HUDEP-2 (cell line): ENCODE measurements at regions not wholly inside any gene's neighbourhood (a gene's known extent, or its start where the extent isn't known, plus 50 kb on each side); places are given as distances from the start of the nearest gene placed in this dataset.
A peak's percentile ranks its signal among the peaks of the same experiment; 100 is the strongest.
"Not testable (repeated sequence)": the region's sequence is repeated elsewhere in the genome, so short reads cannot be mapped to it uniquely, and the experiment has no call there.

ENCODE experiments used
- DNase-seq, 76 experiments: peaks; one replicate each; lab custom pipeline; 2025; ENCODE audit not compliant: unreplicated experiment in 76 of 76; lab: John Stamatoyannopoulos, UW

DNA sequence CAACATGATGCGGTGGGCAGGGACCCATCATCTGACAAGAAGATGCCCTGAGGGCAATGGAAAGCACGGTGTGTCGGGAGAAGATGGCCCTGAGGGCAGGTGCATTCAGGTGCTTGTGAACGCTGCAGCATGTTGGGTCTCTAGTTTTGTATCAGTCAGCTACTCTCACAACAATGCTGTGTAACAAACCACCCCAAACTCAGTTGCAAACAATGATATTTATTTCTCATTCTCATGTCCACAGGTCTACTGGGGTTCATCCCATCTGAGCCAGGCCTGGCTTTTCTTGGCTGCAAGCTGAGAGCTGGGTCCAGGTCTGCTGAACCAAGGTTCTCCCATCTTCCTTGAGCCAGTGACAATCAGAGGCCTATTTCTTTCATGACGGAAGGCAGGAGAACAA is 461.6 kb downstream of the PREX1 start:
- DNase-seq = no peak

DNA sequence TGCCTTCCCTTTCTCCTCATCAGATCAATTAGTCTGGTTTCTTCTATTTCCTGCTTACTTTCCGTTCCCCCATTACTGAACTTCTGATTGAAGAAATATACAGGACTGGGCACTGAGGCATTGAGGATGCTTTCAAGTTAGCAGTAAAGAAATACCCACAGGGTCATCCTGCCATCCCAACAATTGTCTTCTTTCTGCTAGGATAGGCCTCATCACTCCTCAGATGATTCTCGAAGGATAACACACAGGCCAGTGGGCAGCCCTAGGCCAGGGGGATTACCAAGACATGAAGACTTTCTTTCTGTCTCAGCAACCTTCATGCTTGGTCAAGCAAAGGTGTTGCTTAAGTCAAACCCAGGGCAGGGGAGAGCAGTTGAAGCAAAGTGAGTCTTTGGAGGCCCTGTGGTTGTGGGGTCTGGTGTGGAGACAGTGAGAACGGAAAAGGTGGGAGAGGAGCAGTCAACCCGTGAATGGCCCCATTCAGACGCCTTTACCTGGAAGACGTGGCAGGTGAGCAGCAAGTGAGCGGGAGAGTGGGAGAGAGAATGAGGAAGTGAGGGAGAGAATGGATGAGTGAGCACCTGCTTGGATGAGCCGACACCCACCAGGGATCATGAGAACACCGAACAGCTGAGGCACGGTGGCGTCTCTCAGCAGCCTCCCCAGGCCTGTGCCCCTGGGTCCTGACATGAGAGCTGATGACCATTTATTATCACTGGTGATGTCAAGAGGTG is 462.9 kb downstream of the PREX1 start:
- DNase-seq = no peak

DNA sequence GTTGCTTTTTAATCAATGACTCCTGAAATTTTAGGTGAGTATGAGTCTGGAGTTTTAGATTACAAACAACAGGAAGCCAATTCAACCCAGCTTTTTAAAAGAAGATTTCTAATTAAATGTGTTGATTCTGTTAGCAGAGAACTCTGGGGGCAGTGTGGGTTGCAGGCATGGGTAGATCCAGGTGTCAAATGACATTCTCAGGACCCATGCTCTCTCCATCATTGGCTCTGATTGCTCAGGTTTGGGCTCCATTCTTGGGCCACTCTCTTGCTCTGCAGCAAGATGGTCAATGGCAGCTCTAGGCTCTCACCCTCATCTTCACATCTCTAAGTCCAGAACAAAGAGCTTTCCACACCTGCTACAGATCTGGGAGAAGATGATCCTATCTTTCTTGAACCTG is 463.7 kb downstream of the PREX1 start:
- no peak for DNase-seq

DNA sequence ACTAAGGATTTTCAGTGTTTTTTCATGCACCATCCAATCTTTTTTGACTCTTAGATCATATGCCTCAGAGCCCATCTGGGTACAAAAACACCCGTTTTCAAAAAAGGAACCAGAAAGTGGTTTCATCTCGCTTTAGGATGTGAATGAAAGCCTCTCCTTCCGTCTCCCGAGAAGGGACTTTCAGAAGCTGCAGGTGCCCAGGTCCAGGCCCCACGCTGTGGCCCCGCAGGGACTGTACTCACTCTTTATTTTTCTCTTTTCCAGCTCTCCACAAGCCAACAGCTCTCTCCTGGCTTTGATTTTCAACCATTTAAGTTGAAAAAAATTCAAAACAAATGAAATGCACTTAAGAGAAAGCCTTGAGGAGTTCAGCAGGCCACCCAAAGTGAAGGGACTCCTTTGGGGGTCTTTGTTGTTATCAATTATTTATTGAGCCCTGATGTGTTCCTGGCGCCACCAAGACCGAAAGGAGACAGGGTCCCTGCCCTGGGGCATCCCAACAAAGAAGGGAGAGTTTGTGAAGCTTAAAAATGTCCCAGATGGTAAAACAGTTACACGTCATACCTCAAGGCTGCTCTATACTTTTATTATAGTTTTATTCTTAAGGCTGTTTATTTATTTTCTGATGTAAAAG is 467.3 kb downstream of the PREX1 start:
- no peak for DNase-seq

DNA sequence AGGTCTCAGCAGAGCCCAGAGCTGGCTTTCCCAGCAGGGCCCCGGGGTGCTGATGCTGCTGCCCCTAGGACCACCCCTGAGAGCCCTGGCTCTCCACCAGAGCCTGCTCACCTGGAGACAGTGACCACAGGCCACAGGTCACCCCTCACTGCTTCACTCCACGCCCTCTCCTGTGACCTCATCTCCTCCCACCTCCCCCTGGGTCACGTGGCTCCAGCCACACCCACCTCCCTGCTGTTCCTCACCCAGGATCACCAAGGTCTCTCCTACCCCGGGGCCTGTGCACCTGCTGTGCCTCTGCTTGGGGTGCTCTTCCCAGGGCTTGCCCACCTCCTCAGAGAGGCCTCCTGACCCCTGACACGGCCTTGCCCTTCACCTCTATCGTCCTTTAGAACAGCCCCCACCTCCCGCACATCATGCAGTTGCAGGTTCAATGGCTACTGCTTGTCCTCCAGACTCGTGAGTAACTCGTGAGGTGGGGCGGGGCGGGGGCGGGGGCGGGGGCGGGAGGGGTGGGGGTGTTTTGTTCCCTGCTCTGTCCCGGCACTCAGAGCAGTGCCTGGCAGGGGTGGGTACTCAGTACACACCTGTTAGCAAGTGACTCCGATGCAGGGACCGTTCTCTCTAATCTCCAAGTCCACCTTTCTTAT is 468.0 kb downstream of the PREX1 start:
- no peak for DNase-seq

DNA sequence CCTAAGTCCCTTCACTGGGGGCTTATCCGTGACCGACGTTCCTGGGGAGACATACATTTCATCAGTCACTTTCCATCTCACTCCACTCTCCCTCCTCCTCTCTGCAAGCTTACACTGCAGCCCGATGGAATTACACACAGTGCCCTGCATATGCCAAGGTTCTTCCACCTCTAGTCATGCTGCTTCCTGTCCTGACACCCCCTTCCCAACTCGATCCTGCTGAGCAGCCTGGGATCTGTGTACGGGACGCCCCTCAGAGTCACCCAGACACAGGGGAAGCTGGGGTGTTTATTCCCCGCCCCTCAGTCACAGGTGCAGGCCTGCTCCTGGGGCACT is 468.8 kb downstream of the PREX1 start:
- not testable (repeated sequence) for DNase-seq

DNA sequence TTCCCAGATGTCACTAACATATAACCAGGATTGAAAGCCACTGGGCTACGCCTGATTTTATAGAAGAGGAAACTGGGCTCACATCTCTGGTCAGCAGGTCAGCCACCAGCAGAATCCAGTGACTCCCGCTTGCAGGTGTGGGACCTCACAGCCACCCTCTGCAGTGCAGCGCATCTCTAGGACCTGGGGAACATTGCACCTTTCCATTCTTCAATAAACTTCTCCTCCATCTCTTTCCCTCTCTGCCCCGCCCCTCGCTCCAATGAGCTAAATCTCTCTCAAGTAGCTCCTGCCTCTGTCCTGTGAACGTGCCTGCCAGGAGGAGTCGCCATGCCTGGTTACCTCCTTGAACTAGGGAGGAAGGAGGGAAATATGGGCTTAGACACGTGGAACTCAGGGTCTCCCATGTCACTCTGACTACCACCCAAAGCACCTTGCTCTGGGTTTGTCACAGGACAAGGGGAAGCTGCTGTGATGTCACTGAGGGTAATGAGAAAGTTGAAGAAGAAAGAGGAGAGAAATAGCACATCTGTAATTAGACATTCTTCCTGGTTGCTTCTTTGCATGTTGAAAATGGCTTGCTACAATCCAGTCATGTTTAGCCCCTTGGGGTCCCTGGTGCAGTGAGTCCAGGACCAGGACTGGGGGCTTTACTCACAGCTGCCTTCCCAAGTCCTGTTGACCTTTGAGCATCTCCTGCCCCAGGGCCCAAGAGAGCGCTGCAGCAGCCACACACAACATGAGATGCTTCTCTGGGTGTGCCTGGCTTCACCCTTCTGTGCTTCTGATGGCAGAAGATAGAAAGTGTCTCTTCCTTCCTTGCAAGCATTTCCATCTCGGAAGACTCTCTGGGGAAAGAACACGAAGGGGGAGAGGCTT is 469.4 kb downstream of the PREX1 start:
- DNase-seq = no peak

DNA sequence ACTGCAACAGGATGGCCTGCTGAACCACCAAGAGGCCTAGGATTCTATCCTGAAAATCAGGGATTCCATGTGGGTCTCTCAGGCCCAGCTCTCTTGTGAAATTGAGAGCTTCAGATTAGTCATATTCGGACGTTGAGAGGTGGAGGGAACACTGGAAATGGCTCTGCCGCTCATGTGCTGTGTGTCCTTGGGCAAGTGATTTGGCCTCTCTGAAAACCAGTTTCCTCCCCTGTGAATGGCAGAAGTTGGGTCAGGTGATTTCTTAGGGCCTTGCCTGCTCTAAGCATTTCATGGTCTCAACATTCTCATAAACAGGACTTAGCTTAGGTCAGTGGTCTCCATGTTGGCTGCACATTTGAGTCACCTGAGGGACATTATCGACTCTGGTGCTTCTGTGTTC is 470.1 kb downstream of the PREX1 start:
- no peak for DNase-seq

DNA sequence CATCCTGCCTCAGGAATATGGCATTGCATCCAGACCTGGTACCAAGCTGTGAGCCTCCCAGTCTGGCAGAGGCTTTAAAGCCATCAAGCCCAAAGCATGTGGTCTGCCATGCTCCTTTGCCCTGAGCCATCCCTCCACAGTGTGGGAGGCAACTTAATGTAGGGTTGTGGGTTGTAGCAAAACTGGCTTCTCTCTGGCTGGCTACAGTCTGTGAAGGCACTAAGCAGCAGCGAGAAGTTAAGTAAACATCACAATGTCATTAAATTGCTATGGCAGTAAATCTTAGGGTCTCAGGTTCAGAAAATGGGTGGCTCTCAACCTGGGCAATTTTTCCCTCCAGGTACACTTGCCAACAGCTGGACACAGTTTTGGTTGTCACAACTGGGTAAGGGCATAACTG is 472.9 kb downstream of the PREX1 start:
- DNase-seq = no peak

DNA sequence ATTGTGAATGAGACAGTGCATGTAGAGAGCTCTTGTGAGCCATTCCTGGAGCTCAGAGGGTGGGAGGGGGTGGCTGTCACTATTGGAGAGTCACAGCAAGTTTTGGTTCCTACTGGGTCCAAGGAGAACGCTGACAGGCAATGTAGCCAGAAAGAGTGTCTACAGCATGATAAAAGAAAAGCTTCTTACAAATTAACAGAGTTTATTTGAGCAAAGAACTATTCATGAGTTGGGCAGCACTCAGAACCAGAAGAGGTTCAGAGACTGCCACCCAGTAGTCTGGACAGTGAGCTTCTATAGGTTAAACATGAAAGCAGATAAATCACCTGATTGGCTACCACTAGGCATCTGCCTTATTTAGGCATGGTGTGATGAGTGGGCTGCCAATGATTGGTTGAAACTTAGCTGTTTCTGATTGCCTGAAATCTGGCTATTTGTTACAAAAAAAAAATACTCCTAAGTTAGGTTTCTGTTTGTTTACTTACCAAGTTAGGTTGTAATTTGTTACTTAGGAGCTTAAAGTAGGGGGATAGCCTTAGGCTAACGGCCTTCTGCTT is 473.4 kb downstream of the PREX1 start:
- no peak for DNase-seq

DNA sequence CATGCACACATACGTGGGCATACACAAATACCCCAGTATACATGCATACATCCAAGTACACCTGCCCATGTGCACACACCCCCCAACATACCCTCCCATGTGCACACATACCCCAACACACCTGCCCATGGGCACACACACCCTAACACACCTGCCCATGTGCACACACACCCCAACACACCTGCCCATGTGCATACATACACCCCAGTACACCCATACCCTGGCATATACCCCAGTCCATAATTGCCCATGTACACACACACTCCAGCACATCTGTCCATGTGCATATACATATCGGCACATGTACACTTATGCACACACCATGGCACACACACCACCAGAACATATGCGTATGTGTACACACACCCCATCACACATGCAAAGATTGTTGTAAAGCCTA is 475.2 kb downstream of the PREX1 start:
- DNase-seq = no peak

DNA sequence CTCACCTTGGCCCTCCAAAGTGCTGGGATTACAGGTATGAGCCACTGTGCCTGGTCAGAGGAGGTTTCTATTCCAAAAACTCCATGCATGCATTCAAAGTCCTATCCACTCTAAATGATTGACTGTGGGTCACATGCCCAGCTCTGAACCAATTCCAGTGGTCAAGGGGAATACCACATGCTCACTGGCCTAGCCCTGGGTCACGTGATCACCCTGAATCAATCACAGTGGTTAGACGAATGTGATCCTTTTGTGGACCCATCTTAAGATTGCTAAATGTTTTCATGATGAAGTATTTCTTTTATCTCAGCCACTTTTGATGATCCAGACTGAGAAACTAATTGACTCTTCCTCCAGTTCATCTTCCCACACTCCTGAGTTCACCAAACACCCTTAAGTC is 475.8 kb downstream of the PREX1 start:
- DNase-seq = no peak

DNA sequence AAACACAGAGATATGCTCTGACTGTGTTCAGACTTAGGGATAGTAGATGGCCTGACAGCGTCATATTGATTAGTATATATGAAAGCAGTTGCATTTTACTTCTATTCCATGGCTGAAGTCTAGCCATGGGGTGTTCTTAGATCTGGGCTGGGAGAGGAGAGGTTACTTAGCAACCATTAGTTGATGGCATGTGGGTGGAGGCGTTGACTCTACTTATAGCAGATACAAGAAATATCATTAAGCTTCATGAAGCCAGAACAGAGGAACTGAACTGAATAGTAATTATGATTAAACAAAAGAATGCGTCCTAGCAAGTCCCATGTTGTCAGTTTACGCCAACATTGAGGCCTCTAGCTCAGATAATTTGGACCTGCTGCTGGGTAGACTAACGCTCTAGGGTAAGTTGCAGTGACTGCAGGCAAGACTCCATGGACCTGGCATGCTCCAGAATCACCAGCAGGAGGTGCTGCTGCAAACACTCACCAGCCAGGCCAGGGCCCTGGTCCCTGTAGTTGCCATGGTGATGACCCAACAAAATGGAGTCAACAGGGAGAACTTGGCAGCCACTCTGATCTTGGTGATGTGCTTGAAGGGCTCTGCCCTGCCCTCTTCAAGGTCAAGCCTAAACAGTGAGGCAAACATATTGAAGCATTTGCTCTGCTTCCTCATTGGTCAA is 477.3 kb downstream of the PREX1 start:
- peak in 1 of 76 experiments; percentile 3 for DNase-seq

DNA sequence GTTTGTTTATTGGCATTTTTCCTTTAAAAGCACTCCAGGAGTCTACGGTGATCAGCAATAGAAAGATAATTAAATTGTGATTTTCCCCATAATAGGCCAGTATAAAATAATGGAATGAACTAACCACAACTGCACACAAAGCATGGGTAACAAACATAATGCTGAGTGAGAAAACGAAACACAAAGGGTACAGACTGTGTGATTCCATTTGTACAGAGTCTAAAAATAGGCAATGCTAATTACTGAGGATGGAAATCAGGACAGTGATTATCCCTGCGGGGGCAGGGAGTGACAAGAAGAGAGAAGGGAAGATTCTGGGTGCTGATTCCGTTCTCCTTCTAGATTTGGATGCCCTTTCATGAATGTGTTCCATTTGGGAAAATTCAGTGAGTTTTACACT is 478.1 kb downstream of the PREX1 start:
- no peak for DNase-seq

DNA sequence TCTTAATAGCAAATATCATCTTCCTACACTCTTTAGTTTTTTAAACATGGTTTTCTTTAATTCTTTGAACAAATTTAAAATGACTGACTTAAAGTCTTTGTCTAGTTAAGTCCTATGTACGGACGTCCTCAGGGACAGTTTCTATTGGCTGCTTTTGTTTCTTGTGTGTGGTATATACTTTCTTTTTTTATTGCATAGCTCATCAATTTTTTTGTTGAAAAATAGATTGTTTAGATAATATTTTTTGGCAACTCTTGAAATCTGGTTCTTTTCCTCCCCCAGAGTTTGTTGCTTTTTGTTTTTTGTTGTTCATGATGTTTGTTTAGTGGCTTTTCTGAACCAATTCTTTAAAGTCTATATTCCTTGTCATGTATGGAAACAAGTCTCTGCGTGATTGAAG is 479.8 kb downstream of the PREX1 start:
- DNase-seq = no peak

DNA sequence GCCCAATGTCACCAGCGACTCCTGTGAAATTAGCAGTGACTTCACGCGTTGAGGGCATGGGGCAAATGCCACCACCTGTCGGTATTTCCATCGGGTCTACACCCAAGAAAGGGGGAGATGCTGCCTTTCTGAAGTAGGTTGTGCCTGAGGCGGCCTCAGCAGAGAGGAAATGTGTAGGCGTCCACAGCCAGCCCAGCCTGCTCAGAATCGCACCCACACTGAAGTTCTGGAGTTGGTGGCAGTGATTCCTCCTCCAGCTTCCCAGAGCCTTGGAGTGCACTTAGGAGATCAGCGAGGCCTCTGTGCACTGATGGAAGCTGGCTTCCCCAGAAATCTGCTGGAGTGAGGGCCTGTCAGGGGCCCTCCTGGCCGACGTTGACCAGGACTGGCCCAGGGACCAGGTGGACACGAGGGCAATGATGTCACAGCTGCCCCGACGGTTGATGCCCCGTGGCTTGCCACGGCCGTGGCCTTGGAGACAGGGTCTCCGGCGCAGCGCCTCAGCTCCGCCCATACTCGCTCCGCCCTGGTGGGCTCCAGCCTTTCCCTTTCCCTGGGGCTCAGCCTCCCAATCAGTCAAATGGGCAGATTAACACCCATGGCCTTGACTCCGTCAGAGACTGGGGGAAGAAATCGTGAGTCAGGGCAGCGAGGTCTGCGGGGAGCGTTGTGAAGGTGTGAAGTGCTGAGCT is 484.8 kb downstream of the PREX1 start:
- DNase-seq = no peak

DNA sequence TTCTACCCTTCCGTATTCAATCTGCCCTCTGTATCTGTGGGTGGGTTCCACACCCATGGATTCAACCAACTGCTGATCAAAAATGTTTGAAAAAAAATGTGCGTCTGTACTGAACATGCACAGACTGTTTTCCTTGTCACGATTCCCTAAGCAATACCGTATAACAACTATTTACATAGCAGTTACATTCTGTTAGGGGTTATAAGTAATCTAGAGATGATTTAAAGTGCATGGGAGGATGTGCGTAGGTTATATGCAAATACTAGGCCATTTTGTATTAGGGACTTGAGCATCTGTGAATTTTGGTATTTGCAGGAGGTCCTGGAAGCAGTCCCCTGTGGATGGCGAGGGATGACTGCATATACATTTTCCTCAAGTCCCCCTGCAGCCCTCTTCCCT is 486.9 kb downstream of the PREX1 start:
- no peak for DNase-seq

DNA sequence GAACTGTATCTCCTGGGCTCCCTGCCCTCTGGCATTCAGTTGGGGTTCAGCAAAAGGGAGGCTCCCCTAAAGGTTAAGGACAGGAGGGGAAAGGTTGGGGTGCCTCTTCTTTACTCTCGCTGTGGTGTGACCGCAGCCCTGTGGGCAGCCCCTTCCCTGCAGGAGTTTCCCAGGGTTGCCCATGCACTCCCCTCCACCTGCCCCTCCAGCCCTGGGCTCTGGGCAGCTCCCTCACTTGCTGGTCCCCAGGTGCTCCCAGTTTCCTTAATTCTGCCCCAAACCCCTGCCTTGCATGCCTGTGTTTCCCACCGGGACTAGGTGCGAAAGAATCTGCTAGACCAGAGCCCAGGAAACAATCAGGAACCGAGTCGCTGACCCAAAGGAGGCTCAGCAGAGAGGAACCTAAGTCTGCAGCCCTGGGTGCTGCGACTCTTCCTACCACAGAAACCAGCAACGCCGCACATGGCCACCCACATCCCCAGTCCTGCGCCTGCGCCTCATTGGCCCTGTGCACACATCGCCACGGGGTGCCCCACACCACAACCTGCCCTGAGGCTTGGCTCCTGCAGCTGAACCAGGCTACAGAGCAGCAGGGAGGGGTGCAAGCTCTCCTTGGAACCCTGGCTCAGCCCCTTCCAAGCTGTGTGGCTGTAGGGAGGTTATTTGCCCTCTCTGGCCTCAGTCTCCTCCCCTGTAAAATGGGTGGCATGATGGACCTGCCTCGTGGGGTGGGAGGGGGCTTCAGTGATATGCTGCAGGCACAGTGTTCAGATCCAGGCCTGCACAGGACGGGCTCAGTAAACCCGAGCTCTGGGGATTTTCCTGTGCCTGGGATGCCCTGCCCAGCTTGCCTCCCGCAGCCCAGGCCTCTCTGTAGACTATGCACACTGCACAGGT is 487.6 kb downstream of the PREX1 start:
- no peak for DNase-seq
